HepG2 (cell line): ENCODE measurements at regions not wholly inside any gene's neighbourhood (a gene's known extent, or its start where the extent isn't known, plus 50 kb on each side); places are given as distances from the start of the nearest gene placed in this dataset.

Experiments
- ARNT ChIP-seq: fragments of 450-650 bp; IDR thresholded peaks from 2 replicates; pipeline ENCODE4 v1.6.1; 2017
- HNRNPLL ChIP-seq: fragments of 200-400 bp; formaldehyde crosslinking; IDR thresholded peaks from 2 replicates; pipeline ENCODE4 v1.6.1; 2017; ENCODE audit warnings: mild to moderate bottlenecking, low read depth, low read length; ENCODE audit not compliant: poor library complexity, severe bottlenecking
- KLF11 ChIP-seq: IDR thresholded peaks from 2 replicates; pipeline ENCODE4 v1.6.1; 2016; ENCODE audit warnings: missing compliant biosample characterization
- NFIB ChIP-seq: sonication (generic); formaldehyde crosslinking; IDR thresholded peaks from 2 replicates; pipeline ENCODE4 v1.9.0; 2021; ENCODE audit warnings: missing genetic modification reagents, mild to moderate bottlenecking, borderline replicate concordance
- NKX3-1 ChIP-seq: sonication (generic); formaldehyde crosslinking; IDR thresholded peaks from 2 replicates; pipeline ENCODE4 v1.5.0; 2020; ENCODE audit warnings: missing genetic modification reagents
- SCMH1 ChIP-seq: sonication (generic); formaldehyde crosslinking; IDR thresholded peaks from 2 replicates; pipeline ENCODE4 v1.9.0; 2021; ENCODE audit warnings: missing genetic modification reagents, mild to moderate bottlenecking, borderline replicate concordance
- SNAI1 ChIP-seq: sonication (generic); formaldehyde crosslinking; IDR thresholded peaks from 2 replicates; pipeline ENCODE4 v1.5.0; 2020; ENCODE audit warnings: mild to moderate bottlenecking, missing genetic modification reagents, borderline replicate concordance
- SNRNP70 ChIP-seq: fragments of 200-400 bp; formaldehyde crosslinking; IDR thresholded peaks from 2 replicates; pipeline ENCODE4 v1.6.1; 2017; ENCODE audit warnings: mild to moderate bottlenecking, low read depth, low read length, moderate library complexity
- TOPORS ChIP-seq: sonication (generic); formaldehyde crosslinking; IDR thresholded peaks from 2 replicates; pipeline ENCODE4 v1.8.0; 2023; ENCODE audit warnings: mild to moderate bottlenecking, missing genetic modification reagents
- TP53 ChIP-seq: sonication (generic); formaldehyde crosslinking; conservative IDR thresholded peaks from 2 replicates; pipeline ENCODE4 v1.4.0; 2020; ENCODE audit warnings: missing genetic modification reagents
- ZNF138 ChIP-seq: sonication (generic); formaldehyde crosslinking; IDR thresholded peaks from 2 replicates; pipeline ENCODE4 v1.5.0; 2020; ENCODE audit warnings: mild to moderate bottlenecking, low read depth, missing genetic modification reagents
- ZNF282 ChIP-seq: fragments of 450-650 bp; IDR thresholded peaks from 2 replicates; pipeline ENCODE4 v1.6.1; 2018; ENCODE audit not compliant: partially characterized antibody
- ZNF3 ChIP-seq: IDR thresholded peaks from 2 replicates; pipeline ENCODE4 v1.7.0; 2017; ENCODE audit warnings: inconsistent platforms
- ZNF615 ChIP-seq: sonication (generic); formaldehyde crosslinking; IDR thresholded peaks from 2 replicates; pipeline ENCODE4 v1.5.0; 2020; ENCODE audit warnings: mild to moderate bottlenecking, missing genetic modification reagents, borderline replicate concordance
- TF ChIP-seq, protein P1 (sequence below): sonication (generic); formaldehyde crosslinking; IDR thresholded peaks from 2 replicates; pipeline ENCODE4 v1.4.0; 2020; ENCODE audit warnings: missing genetic modification reagents
- TF ChIP-seq, protein P2 (sequence below): sonication (generic); formaldehyde crosslinking; conservative IDR thresholded peaks from 2 replicates; pipeline ENCODE4 v1.4.0; 2020; ENCODE audit warnings: missing genetic modification reagents
- TF ChIP-seq, protein P3 (sequence below): sonication (generic); formaldehyde crosslinking; IDR thresholded peaks from 2 replicates; pipeline ENCODE4 v1.4.0; 2020; ENCODE audit warnings: missing genetic modification reagents
- TF ChIP-seq, protein P4 (sequence below): IDR thresholded peaks from 2 replicates; pipeline ENCODE4 v1.4.0; 2020; ENCODE audit warnings: mild to moderate bottlenecking, missing genetic modification reagents
- TF ChIP-seq, protein P5 (sequence below): sonication (generic); formaldehyde crosslinking; IDR thresholded peaks from 2 replicates; pipeline ENCODE4 v1.4.0; 2020; ENCODE audit warnings: mild to moderate bottlenecking, missing genetic modification reagents

DNA sequence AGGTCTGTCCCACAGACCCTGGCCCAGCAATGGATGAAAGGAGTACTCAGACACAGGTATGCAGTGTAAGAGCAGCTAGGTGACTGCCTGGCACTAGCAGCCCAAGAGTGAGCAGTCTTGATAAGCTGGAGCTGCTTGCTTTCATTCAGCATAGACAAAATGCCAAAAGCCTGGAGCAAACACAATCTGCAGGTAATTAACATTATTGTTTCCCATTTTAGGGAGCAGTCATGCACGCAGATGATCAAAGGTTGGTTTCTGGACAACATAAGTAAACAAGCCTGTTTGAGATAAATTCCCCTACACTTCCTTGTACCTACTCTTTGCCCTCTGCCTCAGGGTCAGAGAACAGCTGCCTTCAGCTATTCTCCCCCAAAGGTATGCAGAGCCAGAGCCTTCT, 73.7 kb upstream of the MSTN start (continued):
- TF ChIP-seq KLF11 (CRISPR knock-in tag) (no peak), ZNF615 (no peak), SNRNP70 (no peak), ZNF138 (CRISPR knock-in tag) (no peak), HNRNPLL (no peak), SCMH1 (CRISPR knock-in tag) (no peak), NKX3-1 (CRISPR knock-in tag) (no peak), NFIB (CRISPR knock-in tag) (no peak), ARNT (no peak), ZNF282 (no peak), ZNF3 (no peak), TOPORS (CRISPR knock-in tag) (peak; percentile 100), SNAI1 (no peak), TP53 (CRISPR knock-in tag) (no peak)
- TF ChIP-seq, protein P1, sequence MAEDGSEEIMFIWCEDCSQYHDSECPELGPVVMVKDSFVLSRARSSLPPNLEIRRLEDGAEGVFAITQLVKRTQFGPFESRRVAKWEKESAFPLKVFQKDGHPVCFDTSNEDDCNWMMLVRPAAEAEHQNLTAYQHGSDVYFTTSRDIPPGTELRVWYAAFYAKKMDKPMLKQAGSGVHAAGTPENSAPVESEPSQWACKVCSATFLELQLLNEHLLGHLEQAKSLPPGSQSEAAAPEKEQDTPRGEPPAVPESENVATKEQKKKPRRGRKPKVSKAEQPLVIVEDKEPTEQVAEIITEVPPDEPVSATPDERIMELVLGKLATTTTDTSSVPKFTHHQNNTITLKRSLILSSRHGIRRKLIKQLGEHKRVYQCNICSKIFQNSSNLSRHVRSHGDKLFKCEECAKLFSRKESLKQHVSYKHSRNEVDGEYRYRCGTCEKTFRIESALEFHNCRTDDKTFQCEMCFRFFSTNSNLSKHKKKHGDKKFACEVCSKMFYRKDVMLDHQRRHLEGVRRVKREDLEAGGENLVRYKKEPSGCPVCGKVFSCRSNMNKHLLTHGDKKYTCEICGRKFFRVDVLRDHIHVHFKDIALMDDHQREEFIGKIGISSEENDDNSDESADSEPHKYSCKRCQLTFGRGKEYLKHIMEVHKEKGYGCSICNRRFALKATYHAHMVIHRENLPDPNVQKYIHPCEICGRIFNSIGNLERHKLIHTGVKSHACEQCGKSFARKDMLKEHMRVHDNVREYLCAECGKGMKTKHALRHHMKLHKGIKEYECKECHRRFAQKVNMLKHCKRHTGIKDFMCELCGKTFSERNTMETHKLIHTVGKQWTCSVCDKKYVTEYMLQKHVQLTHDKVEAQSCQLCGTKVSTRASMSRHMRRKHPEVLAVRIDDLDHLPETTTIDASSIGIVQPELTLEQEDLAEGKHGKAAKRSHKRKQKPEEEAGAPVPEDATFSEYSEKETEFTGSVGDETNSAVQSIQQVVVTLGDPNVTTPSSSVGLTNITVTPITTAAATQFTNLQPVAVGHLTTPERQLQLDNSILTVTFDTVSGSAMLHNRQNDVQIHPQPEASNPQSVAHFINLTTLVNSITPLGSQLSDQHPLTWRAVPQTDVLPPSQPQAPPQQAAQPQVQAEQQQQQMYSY (CRISPR knock-in tag): no peak
- TF ChIP-seq, protein P2, sequence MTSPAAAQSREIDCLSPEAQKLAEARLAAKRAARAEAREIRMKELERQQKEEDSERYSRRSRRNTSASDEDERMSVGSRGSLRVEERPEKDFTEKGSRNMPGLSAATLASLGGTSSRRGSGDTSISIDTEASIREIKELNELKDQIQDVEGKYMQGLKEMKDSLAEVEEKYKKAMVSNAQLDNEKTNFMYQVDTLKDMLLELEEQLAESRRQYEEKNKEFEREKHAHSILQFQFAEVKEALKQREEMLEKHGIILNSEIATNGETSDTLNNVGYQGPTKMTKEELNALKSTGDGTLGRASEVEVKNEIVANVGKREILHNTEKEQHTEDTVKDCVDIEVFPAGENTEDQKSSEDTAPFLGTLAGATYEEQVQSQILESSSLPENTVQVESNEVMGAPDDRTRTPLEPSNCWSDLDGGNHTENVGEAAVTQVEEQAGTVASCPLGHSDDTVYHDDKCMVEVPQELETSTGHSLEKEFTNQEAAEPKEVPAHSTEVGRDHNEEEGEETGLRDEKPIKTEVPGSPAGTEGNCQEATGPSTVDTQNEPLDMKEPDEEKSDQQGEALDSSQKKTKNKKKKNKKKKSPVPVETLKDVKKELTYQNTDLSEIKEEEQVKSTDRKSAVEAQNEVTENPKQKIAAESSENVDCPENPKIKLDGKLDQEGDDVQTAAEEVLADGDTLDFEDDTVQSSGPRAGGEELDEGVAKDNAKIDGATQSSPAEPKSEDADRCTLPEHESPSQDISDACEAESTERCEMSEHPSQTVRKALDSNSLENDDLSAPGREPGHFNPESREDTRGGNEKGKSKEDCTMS (CRISPR knock-in tag): no peak
- TF ChIP-seq, protein P3, sequence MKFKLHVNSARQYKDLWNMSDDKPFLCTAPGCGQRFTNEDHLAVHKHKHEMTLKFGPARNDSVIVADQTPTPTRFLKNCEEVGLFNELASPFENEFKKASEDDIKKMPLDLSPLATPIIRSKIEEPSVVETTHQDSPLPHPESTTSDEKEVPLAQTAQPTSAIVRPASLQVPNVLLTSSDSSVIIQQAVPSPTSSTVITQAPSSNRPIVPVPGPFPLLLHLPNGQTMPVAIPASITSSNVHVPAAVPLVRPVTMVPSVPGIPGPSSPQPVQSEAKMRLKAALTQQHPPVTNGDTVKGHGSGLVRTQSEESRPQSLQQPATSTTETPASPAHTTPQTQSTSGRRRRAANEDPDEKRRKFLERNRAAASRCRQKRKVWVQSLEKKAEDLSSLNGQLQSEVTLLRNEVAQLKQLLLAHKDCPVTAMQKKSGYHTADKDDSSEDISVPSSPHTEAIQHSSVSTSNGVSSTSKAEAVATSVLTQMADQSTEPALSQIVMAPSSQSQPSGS (CRISPR knock-in tag): peak; percentile 40; the same call in 1 of the 2 replicates
- TF ChIP-seq, protein P4, sequence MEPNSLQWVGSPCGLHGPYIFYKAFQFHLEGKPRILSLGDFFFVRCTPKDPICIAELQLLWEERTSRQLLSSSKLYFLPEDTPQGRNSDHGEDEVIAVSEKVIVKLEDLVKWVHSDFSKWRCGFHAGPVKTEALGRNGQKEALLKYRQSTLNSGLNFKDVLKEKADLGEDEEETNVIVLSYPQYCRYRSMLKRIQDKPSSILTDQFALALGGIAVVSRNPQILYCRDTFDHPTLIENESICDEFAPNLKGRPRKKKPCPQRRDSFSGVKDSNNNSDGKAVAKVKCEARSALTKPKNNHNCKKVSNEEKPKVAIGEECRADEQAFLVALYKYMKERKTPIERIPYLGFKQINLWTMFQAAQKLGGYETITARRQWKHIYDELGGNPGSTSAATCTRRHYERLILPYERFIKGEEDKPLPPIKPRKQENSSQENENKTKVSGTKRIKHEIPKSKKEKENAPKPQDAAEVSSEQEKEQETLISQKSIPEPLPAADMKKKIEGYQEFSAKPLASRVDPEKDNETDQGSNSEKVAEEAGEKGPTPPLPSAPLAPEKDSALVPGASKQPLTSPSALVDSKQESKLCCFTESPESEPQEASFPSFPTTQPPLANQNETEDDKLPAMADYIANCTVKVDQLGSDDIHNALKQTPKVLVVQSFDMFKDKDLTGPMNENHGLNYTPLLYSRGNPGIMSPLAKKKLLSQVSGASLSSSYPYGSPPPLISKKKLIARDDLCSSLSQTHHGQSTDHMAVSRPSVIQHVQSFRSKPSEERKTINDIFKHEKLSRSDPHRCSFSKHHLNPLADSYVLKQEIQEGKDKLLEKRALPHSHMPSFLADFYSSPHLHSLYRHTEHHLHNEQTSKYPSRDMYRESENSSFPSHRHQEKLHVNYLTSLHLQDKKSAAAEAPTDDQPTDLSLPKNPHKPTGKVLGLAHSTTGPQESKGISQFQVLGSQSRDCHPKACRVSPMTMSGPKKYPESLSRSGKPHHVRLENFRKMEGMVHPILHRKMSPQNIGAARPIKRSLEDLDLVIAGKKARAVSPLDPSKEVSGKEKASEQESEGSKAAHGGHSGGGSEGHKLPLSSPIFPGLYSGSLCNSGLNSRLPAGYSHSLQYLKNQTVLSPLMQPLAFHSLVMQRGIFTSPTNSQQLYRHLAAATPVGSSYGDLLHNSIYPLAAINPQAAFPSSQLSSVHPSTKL: peak; percentile 77
- TF ChIP-seq, protein P5, sequence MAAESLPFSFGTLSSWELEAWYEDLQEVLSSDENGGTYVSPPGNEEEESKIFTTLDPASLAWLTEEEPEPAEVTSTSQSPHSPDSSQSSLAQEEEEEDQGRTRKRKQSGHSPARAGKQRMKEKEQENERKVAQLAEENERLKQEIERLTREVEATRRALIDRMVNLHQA (CRISPR knock-in tag): no peak
